SK-N-SH (cell line): ENCODE measurements at regions not wholly inside any gene's neighbourhood (a gene's known extent, or its start where the extent isn't known, plus 50 kb on each side); places are given as distances from the start of the nearest gene placed in this dataset.

Source experiments
- CHD2 ChIP-seq: fragments of 150-350 bp; IDR thresholded peaks from 2 replicates; pipeline ENCODE4 v1.6.1; 2018; ENCODE audit warnings: low read length; ENCODE audit not compliant: partially characterized antibody
- CTCF ChIP-seq: fragments of 200-600 bp; sonication (generic); IDR thresholded peaks from 2 replicates; pipeline ENCODE4 v1.6.1; 2017; ENCODE audit warnings: antibody characterized with exemption, mild to moderate bottlenecking, moderate library complexity
- EP300 ChIP-seq, 2 experiments: IDR thresholded peaks; 2 replicates each; pipeline versions ENCODE4 v1.4.0 to v1.6.1; 2012; ENCODE audit warnings: borderline replicate concordance in 1 of 2, low read depth in 1 of 2, low read length in 1 of 2
- EZH2phosphoT487 ChIP-seq: fragments of 200-600 bp; sonication (generic); IDR thresholded peaks from 2 replicates; pipeline ENCODE4 v1.6.1; 2017; ENCODE audit warnings: low read depth, mixed run types, mild to moderate bottlenecking, antibody characterized with exemption, moderate library complexity, borderline replicate concordance
- IRF3 ChIP-seq: fragments of 150-350 bp; IDR thresholded peaks from 2 replicates; pipeline ENCODE4 v1.6.1; 2016; ENCODE audit warnings: mild to moderate bottlenecking, low read depth, low read length
- POLR2AphosphoS5 ChIP-seq: IDR thresholded peaks from 2 replicates; pipeline ENCODE4 v1.6.1; 2012; ENCODE audit warnings: low read depth, low read length
- REST ChIP-seq: IDR thresholded peaks from 2 replicates; pipeline ENCODE4 v1.6.1; 2012; ENCODE audit warnings: mild to moderate bottlenecking, low read depth, low read length, moderate library complexity
- RFX5 ChIP-seq: IDR thresholded peaks from 2 replicates; pipeline ENCODE4 v1.6.1; 2012; ENCODE audit warnings: mild to moderate bottlenecking, improper control_type of control experiment, low read length
- SMC3 ChIP-seq: IDR thresholded peaks from 2 replicates; pipeline ENCODE4 v1.6.1; 2012; ENCODE audit warnings: low read depth, low read length, improper control_type of control experiment
- TAF1 ChIP-seq: IDR thresholded peaks from 2 replicates; pipeline ENCODE4 v1.6.1; 2012; ENCODE audit warnings: low read depth, mild to moderate bottlenecking, low read length, moderate library complexity, borderline replicate concordance
- TCF12 ChIP-seq: IDR thresholded peaks from 2 replicates; pipeline ENCODE4 v1.4.0; 2012
- USF1 ChIP-seq: IDR thresholded peaks from 2 replicates; pipeline ENCODE4 v1.4.0; 2012; ENCODE audit warnings: low read depth, borderline replicate concordance
- ZBTB33 ChIP-seq: IDR thresholded peaks from 2 replicates; pipeline ENCODE4 v1.4.0; 2012; ENCODE audit warnings: low read depth, borderline replicate concordance

GRCh38 chr6:164286011-164286410 is 871.5 kb downstream of the QKI start:
- TF ChIP-seq CTCF (no peak), USF1 (no peak), IRF3 (no peak), TCF12 (no peak), EZH2phosphoT487 (no peak), RFX5 (no peak), TAF1 (no peak), ZBTB33 (no peak), CHD2 (no peak), SMC3 (no peak), POLR2AphosphoS5 (no peak), REST (no peak), EP300 (IDR thresholded peaks at IDR 0.05; ENCODE audit: borderline replicate concordance in 1 of 2, low read depth in 1 of 2, low read length in 1 of 2) (no peak)
